ENCODE measurements at regions not wholly inside any gene's neighbourhood (a gene's known extent, or its start where the extent isn't known, plus 50 kb on each side); places are given as distances from the start of the nearest gene placed in this dataset.

GRCh38 chr5:8894031-8894430 is 651.8 kb downstream of the SEMA5A start:
- TF ChIP-seq POLR2AphosphoS5 (IDR thresholded peaks at IDR 0.05; ENCODE audit: insufficient read depth in 1 of 2, low read depth in 1 of 2) = no peak
- TF ChIP-seq, protein P1, sequence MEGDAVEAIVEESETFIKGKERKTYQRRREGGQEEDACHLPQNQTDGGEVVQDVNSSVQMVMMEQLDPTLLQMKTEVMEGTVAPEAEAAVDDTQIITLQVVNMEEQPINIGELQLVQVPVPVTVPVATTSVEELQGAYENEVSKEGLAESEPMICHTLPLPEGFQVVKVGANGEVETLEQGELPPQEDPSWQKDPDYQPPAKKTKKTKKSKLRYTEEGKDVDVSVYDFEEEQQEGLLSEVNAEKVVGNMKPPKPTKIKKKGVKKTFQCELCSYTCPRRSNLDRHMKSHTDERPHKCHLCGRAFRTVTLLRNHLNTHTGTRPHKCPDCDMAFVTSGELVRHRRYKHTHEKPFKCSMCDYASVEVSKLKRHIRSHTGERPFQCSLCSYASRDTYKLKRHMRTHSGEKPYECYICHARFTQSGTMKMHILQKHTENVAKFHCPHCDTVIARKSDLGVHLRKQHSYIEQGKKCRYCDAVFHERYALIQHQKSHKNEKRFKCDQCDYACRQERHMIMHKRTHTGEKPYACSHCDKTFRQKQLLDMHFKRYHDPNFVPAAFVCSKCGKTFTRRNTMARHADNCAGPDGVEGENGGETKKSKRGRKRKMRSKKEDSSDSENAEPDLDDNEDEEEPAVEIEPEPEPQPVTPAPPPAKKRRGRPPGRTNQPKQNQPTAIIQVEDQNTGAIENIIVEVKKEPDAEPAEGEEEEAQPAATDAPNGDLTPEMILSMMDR (IDR thresholded peaks at IDR 0.05) = no peak
